Stimulated activated CD4-positive, alpha-beta T cell treated with anti-CD3 and anti-CD28 coated beads, Interleukin-2, amount 100 ng/mL, for 24 hours (primary cell): ENCODE measurements at regions not wholly inside any gene's neighbourhood (a gene's known extent, or its start where the extent isn't known, plus 50 kb on each side); places are given as distances from the start of the nearest gene placed in this dataset.
"Not testable (repeated sequence)": the region's sequence is repeated elsewhere in the genome, so short reads cannot be mapped to it uniquely, and the experiment has no call there.

Experiments
- DNase-seq, 2 donors: peaks; one replicate each; pipeline ENCODE4 v3.0.0-alpha.2; 2020

DNA sequence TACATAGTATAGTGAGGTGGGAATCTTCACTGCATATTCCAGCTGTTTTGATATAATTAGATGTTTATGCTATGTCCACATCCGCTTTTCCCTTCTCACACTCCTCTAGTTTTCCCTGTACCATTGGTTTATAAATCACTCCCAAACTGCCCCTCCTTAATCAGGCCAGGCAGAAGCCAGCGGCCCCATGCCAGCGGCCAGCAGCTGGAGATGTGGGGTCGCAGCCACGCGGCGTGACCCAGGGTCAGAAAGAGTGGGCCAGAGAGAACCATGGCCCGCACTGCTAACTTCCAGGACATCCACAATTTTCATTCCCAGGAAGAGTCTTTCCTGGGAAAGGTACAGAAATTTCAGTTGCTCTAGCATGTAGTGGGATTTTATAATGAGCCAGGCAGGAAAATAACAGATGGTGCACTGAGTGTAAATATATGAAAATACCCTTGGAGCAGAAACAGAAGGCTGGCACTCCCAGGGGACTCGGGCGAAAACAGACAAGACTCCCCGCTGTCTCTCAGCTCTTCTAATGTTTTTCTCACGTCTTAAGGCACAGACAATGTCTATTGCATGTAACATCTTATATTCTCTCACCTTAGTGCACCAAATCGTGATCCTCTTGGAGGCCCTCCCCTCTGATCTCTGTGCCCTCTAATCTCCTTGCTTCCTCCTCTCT, 145.9 kb upstream of the ZFP42 start:
- no peak for DNase-seq

DNA sequence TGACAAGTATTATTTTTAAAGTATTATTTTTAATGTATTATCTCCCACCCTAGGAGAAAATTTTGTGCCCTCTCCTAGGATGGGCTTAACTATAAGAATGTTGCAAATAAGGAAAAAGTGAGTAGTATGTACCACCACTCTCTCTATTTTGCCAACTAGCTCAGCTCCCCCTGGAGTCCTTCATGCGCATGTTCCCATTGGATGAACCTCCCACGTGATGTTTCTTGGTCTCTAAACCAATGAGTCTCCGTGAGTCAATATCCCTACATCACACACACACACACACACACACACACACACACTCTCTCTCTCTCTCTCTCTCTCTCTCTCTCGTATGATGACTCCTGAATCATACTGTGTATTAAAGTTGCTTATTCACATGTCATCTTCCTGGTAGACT, 129.7 kb upstream of the ZFP42 start:
- DNase-seq, result no peak

DNA sequence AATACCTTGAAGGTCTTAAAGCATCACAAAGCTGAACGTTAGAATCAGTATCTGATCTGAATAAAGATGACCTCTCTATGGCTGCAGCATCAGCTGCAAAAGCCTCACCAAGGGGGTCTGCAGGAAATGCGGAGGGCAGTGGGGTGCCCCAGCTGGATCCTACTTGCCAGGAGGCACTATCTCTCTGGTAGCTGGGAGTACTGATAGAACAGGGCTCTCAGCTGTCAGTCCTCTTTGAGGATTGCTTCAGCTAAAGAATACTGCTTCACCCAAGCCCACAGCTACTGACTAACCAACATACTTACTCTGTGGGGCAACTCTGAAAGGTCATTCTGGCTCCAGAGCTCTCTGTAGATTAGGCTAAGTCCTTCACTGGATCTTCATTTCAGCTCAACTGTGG, 112.5 kb upstream of the ZFP42 start:
- DNase-seq, result no peak

DNA sequence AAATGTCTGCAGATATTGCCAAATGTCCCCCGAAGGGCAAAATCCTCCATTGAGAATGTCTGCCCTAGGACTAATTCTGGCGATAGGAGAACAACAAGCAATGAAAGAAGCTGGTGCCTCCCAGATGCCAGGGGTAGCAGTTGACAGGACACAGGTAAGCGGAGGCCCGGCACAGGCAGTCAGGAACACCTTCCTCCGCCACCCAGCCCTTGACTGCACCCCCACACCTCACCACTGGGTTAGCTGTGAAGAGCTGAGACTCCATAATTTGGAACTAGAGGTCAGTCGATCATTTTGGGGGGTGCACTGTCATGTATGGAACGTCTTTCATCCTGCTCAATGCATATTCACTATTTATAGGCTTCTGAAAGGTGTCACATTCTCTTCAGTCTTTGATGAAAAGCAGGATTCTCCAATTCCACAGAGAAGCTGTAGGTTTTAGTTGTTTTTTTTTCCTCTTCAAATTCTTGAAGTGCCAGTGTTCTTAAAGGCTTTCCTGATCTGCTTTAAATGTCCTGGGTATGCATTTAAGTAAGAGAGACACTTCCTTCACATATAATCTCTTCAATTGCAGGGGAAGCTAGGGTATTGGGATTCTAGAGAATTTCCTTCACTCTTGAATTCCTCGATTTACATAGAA, 111.6 kb upstream of the ZFP42 start:
- no peak for DNase-seq

DNA sequence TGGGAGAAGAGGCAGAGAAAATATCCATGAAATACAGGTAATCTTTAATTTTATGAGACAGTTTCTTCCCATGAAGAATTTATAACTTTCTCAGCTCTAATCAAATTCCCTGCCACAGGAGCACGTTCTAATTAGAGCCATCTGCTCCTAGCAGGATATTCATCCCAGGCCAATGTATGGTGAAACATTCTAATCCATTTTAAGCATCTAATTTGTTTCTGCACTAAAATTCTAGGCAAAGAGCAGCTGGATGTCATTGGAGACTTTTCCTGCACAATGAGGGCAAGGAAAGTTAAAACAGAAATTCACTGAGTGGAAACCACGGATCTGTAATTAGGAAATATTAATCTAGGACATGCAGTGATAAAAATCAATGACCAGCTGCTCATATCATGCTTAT, 107.7 kb upstream of the ZFP42 start:
- DNase-seq, result no peak

DNA sequence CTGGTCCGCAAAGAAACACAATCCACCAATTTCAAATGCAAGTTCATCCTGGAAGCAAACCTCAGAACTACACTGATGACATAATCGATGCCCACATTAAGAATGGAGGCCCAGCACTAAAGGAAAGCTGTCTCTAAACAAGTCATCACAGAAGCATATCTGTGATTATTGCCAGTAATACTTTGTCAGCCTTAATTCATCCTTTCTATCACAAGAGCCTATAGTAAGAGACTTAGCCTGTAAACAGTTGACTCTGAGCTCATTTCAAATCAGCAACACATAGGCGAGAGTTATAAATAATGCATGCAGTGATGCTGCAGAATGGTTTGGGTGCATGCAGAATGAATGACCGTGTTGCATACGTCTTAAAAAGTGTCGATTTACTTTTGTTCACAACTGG, 105.9 kb upstream of the ZFP42 start:
- no peak for DNase-seq

DNA sequence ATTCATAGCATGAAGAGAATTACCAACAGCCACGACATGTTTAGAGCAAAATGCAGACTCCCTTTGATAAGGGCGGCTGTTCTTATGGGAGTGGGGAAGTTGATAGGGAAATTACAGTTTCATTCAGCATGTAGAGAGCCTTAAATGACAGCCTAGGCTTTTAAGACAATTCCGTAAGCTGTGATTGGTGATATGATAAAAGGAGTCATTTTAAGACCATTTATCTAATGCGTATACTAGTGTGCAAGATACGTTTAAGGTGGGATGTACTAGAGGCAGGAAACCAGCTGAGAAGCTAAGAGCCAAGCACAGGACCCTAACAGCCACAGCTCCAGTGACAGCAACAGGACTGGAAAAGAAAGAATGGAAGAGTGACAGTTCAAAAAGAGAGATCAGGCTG, 102.2 kb upstream of the ZFP42 start:
- no peak for DNase-seq

DNA sequence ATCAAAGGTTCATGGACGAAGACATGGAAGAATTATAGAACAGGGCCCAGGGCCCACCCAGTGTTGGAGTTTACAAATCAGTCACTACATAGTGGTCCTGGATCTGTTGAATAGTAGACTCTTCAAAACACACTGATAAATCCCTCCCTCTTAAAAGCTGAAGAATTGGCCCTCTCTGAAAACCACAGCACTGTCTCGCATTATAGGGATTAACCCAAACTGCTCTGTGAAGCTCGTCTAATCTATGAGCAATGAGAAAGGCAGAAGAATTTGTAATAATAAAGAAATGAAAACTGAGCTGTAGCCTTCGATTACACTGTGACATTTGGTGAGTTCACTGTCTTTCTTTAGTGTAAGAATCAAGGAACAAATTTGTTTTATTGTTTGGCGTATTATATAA, 92.5 kb upstream of the ZFP42 start:
- no peak for DNase-seq

DNA sequence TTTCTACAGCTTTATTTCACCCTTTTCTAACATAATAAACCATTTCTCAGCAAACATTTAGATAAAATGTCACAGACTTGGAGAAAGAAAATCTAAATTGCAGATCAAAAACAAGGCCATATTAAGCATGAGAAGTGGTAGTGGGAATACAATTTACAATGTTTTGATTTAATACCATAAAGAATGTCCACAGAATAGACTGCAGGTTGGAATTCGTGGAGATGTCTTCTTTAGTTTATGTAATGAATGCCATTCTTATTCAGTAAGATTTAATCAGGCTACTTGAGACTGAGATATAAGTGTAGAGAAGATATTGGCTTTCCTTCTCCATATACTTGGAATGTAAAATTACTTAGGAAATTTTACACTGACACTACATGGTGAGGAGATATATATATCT, 91.9 kb upstream of the ZFP42 start:
- no peak for DNase-seq

DNA sequence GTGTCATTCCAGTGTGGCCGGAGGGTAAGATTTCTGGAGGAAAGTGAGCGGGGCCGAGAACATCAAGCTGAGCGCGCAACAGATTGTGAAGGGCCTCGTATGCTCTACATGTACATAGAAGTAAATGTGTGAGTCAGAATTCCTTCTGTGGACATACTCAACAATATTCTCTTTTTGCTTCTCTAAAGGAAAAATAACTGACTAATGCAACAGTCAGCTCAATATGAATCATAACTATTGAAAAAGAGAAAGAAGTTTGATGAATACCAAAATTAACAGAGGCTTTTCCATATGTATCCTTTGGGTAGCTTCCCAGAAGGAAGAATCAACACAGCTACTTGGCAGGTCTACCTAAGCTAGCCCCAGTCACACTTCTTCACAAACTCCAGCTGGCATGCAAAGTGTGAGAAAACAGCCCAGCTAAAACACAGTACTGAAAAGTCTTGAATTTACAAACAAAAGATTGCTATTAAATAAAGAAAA, 87.5 kb upstream of the ZFP42 start:
- DNase-seq, result no peak

DNA sequence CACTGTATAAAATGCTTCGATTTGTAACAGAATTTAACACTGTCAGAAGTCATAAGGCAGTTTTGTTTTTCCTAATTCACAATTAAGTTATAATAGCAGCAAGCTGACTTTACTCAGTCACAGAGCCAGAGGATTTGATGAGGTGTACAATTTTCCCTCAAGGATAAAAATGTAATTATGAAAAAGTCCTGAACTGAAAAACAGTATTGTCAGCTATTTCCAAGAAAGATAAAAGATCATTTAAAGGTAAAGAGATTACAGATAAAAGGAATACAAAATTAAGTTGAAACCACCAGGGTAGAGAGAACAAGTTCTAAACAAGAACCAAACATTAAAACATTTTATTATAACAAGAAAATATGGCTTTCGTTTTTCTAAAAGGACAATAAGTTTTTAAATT, 86.8 kb upstream of the ZFP42 start:
- DNase-seq, result no peak

DNA sequence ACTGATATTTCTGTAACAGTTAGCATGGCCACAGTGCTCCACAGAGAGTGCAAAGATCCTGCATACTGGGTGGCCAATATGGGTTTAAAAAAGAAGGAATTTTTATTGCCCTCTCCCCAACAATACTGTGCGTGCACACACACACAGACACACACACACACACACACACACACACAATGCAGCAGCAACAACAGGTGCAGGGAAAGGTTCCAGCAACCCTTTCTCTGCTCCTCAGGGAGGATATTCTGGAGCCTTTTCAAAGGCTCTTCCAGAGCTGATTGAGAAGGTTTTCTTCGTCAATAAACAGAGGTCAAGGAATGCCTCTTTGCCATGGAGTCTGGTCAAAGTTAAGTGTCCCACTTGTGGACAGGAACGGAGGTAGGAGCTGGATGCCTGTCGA, 84.8 kb upstream of the ZFP42 start:
- no peak for DNase-seq

DNA sequence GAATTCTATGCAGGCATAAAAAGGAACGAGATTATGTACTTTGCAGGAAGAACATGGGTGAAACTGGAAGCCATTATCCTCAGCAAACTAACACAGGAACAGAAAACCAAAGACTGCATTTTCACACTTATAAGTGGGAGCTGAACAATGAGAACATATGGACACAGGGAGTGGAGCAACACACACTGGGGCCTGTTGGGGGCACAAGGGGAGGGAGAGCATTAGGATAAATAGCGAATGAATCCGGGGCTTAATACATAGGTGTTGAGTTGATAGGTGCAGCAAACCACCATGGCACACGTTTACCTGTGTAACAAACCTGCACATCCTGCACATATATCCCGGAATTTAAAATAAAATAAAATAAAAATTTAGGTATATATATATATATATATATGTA, 80.2 kb upstream of the ZFP42 start:
- not testable (repeated sequence) for DNase-seq

DNA sequence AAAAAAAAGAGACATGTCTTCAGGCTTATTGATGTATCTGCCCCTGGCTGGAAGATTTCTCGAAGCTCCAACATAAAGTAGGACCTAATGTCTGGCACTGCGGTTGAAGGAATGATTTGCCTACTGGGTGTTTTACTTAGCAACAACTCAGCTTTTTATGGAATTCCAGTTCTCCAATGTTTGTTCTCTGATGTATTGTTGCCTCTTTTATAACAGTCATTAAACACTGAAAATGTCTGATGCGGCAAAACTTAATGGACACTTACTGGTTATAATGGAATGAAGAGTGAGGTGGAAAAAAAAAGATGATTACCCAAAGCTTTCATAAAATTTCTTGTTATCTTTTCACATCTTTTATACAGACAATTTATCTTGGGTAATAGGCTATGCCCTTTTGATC, 75.6 kb upstream of the ZFP42 start:
- no peak for DNase-seq

DNA sequence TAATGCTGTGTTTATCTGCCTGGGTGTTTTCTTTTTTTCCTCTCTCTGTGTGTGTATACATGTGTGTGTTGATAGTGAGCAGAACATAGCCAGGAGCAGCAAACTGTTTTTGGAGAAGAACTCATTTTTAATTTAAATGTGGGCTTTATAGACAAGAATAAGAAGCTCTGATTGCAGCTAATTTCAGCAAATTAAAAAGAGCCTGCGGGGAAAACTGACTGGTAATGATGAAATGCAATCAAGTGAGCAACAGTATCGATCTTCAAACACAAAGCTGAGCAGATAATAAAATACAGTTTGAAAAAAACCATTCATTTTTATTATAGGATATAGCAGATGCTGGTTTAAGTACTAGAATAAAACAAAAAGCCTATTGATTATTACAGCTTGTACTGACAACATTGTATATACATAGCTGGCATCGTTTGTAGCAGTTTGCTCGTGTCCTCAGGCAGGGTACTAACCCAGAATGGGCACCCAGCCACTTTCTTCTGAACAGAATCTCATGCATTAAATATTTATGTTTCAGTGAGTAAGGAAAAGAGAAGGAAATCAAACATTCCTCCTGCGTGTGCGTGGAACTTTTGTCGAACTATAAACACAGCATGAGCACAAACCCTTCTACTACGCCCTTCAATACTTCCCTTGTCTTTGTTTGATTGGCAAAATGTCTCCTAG, 73.5 kb upstream of the ZFP42 start:
- no peak for DNase-seq

DNA sequence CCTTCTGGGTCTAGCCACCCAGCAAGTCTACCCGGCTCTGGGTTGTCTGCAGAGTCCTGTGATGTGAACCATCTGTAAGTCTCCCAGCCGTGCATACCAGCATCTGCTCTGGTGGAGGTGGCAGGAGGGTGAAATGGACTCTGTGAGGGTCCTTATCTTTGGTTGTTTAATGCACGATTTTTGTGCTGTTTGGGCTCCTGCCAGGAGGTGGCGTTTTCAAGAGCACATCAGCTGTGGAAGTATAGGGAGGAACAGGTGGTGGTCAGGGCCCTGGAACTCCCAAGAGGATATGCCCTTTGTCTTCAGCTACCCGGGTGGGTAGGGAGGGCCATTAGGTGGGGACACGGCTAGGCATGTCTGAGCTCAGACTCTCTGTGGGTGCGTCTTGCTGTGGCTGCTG, 66.5 kb upstream of the ZFP42 start:
- no peak for DNase-seq

DNA sequence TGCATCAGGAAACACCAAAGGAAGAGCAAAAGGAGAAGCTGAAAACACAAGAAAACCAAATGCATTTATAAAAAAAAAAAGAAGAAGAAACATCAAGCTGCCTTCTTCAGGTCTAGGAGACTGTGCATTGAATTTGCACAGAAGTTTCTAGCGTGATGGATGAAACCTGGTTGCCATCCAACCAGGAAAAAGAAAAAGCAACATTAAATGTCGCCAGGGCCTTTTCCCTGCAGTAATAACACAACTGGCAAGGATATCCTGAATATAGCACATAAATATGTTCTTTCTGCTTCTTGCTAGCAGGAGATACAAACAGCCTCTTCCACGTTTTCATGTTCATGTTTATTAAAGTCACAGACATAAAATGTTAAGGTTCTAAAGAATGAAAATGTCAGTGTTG, 60.8 kb upstream of the ZFP42 start:
- no peak for DNase-seq

DNA sequence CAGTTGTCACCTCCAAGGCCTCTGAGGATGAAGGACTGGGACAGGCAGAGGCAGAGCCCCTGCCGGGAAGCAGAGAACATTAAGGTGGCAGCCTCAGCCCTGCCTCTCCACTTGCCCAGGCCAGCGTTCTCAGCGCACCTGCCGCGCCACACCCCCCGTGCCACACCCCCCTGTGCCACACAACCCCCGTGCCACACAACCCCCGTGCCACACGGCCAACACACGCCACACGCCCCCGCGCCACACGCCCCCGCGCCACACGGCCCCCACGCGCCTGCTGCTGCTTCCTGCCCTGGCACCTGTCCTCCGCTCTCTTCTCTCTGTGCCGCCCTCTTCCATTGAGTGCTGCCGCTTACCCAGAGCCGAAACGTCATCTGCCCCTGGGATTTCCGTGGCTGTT, 58.0 kb upstream of the ZFP42 start:
- no peak for DNase-seq

DNA sequence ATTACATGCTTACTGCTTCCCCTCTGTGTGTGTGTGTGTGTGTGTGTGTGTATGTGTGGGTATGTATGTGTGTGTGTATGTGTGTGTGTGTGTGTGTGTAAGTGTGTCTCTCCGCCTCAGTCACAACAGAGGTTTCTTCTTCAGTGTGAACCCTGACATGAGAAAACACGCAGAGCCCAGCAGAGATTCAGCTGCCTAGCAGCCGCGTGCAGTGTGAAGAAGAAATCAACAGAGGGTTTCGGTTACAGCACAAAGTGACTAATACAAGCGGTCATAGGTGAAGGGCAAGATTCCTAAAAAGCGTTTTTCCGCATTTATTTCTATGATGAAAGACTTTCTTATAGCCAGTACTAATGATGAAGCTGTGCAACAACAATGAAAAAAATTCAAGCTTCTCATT, 55.3 kb upstream of the ZFP42 start:
- DNase-seq, result no peak

DNA sequence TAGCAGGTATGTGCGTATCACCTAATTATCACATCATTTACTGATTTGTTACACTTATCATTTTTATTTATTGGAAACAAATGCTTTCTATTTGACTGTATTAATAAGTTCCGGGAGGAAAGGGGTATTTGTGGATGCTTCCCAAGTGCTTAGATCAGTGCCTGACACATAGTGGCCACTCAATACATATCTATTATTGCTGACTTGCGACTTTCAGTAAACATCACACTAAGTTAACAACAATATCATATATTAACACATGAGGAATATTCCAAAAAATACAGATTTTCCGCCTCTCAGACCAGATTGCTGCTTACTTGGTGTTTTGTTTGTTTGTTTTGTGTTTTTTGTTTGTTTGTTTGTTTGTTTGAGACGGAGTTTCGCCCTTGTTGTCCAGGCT, 52.6 kb upstream of the ZFP42 start:
- no peak for DNase-seq

DNA sequence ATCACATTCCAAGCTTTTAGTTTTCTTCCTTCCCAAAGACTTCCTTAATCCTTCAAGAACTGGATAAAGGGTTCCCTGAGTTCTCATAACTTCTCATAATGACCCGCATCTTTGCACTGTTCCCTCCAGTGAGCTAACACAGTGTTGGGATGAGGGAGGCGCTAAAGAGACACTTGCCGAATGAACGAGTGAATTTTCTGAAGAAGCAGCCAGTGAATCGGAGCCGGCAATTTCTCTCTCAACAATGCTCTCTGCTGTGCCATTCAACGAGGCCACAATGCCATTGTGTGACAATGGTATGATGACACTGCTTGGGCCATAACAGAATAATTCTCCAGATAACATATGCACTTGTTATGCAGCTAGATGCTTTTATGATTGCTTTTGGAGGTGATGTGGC, 51.4 kb upstream of the ZFP42 start:
- no peak for DNase-seq
